Activated gamma-delta T cell treated with Interleukin-2 at 50 U/mL for 16 hours (primary cell): ENCODE measurements at regions not wholly inside any gene's neighbourhood (a gene's known extent, or its start where the extent isn't known, plus 50 kb on each side); places are given as distances from the start of the nearest gene placed in this dataset.

Source experiments
- DNase-seq: peaks from one replicate; pipeline ENCODE4 v3.0.0-alpha.2; 2020

DNA sequence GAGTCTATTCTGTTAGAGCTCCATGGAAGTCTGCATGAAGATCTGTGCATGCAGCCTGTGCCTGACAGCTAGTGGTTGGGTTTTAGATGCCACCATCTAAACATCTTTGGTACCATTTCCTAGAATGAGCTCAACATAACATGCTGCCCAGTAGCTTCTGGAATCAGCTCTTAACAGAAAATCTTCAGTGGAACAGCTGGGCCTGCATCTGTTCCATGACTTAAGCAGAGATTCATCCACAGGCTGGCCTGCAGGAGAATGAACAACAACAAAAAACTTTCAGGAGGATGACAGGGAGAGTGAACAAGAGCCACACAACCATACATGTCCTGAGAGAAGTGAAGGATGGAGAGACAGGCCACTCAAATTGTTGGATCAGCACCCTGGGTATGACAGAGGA lies 316.6 kb downstream of the RDH14 start:
- DNase-seq: no peak

DNA sequence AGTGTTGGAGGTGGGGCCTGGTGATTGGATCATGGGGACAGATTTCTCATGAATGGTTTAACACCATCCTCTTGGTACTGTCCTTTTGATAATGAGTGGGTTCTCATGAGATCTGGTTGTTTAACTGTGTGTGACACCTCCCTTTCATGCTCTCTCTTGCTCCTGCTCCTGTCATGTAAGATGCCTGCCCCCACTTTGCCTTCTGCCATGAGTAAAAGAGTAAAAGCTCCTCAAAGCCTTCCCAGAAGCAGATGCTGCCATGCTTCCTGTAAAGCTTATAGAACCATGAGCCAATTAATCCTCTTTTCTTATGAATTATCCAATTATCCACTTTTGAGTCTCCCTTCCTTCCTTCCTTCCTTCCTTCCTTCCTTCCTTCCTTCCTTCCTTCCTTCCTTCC lies 317.7 kb downstream of the RDH14 start:
- DNase-seq: no peak

DNA sequence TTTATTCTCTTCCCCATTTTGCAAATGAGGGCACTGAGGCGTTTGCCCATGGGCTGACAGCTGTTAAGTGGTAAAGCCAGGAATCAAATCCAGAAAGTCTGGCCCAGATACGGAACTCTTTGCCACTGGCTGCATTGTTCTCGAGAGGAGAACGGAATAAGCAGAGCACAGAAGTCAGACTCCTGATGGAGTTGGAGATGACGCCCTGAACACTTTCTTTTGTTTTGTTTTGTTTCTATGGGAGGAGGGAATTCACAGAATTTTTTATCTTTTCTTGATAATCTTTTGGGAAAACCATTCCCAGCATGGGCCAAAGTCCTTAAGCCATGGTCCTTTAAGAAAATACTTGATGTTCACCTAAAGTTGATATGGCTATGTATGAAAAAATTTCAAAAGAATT lies 322.2 kb downstream of the RDH14 start:
- DNase-seq: no peak

DNA sequence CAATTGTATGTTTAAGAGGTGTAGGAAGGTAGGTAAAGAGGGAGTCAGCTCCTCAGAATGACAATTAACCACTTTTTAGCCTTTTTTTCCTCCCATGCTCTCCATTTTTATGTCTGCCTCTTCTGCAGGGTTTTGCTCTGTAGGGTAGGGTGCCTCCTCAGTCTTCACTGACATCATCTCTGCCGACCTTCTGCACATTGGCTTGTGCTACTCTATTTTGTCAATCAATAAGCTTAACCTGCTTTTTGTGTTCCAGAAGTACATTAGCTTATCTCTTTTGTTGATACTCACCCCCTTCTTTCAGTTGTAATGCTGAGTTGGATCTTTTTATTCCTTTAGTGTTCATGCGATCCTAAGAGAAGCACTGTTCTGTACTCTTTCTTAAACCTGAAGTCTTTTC lies 323.2 kb downstream of the RDH14 start:
- no peak for DNase-seq

DNA sequence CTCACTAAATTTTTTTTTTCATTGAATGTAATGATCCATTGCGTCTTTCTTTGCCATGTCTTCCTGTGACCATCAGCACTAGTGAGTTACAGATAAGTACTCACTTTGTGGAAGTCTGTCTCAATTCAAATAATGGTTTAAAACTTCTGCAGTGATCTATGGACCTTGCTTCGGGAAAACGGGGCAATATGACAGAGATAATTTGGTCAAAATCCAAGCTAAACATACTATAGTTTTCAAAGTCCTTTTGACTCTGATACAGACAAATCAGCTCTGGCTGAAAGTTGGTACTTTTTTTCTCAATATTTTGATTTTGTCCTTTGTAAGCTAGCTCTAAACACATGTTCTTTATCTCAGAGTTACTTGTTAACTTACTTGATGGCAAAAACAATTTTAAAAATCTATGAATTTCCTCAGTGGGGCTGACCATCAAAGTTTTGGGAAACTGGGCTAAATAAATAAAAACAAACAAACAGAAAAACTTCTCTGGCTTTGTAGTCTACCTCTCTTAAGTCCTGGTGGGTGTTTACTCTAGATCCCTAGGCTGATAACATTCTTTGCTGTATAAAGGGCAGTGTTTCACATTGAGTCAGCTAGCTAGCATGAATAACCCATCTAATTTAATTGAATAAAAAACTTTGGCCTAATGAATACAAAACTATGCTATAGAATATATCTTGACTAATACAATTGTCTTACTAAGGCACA lies 327.6 kb downstream of the RDH14 start:
- DNase-seq: no peak

- DNase-seq: no peak
Measured at GRCh38 chr2:18230668-18231067, 329.8 kb downstream of the RDH14 start.

- no peak for DNase-seq
Measured at GRCh38 chr2:18219676-18220075, 340.8 kb downstream of the RDH14 start.

DNA sequence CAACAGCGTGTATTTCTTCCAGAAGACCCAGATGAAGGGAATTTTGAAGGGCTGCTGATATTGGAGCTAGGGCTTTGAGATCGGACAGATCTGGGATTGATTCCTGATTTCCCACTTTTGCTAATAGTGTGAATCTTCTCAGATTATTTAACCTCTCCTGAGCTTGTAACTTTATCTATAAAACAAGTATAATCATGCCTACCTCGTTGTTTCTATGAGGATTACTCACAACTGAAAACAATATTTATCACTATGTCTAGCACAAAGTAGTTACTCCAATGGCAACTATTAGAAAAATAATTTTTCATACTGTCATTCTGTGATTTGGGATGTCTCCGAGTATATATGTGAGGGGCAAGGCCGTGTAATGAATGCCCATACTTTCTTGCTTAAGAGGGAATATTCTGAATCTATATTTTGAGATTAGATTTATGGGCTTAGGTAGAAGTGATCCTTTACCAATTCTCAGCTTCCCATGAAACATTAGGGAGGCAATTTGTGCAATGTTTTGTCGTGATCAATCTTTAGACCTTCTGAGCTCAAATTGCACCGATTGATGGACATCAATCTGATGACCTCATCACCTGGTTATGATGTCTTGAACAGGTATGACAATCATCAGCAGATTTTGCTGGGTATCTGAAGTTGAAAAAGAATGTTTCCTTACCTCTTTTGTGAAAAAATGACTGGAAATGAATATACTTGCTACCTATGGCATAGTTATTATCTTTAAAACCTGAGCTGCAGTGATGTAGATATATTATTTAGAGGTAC lies 339.9 kb downstream of the KCNS3 start:
- DNase-seq: no peak

DNA sequence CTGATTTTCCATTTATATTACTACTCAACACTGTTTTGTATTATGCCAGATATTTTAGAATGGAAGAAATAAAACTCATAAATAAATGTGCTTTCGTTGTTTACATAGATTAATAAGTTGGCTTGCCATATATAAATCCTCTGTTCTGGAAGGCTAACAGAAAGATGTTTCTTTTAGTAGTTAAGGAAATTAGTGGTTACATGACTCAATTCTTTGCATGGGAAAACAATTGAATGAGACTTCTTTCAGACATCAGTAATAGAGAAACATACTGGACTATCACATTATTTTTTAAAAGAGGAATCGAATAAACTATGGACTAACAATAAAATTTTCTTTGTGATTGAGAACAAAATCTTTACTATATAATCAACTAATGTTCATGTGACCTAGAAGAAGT lies 336.5 kb downstream of the KCNS3 start:
- DNase-seq: no peak

- no peak for DNase-seq
Measured at GRCh38 chr2:18213986-18214385, 335.5 kb downstream of the KCNS3 start.

DNA sequence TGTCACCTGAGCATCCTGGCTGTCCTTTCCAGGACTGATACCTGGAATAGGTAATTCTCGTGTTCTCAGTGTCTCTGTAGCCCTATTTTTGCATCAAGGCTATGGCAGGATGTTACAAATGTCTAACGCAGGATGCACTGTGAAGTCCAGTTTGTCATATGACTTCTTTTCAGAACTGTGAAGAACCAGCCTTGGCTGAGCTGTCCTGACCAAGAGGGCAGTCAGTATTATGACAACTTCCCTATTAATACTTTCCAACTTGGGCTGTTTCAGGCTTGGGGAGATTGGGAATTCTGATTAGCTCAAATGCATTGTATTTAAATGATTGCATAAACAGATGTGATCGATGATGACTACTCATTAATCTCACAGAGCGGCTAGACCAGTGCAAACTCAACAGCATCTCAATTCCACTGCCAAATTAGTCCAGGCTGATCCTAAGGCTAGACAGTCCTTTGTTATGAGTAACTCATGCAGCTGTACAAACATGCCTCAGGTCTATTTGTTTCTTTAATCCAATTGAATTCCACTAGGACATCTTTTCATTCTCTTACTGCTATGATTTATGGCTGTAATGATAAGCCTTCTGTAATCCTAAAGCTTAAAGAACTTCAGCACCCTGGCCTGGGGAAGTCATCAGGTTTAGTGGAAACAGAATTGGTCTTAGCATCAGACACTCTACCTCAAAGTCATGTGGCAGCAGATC lies 331.6 kb downstream of the KCNS3 start:
- DNase-seq: no peak

DNA sequence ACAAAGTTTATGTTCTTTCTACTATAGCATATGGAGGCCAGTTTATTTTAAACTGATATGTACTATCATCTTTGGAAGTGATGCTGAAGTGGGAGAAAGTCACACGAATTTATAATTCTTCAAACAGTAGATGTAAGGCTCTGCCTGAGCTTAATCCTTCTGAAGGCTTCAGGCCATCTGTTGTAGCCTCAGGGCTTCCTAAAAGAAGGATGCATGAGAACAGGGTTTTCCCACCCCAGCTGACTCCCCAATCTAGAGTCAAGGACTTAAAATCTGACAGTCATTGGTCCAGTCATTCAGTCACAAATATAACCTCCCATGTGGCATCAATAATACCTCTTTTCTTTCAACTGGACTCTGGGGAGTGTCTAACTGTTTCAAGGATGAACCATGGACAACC lies 330.5 kb downstream of the KCNS3 start:
- DNase-seq: no peak

GRCh38 chr2:18200771-18201170 lies 322.3 kb downstream of the KCNS3 start:
- DNase-seq: no peak

DNA sequence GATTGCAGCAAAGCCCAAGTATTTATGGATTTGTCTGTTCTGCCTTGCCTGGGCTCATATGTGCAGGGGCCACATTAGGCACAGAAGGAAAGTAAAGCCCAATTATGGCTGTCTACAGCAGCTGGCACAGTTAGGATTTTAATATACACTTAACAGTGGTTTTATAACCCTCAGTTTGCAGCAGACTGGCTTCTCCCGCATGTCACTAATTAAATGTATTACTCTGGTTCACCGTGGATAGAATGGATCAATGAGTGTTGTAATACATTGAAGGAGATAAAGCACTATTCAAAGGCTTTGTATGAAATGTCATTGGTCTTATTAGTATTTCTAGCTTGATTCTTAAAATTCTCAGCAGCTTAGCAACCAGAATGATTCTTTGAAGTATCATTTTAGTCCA lies 320.2 kb downstream of the KCNS3 start:
- no peak for DNase-seq

- no peak for DNase-seq
Measured at GRCh38 chr2:18194161-18194560, 315.7 kb downstream of the KCNS3 start.

- DNase-seq: no peak
Measured at GRCh38 chr2:18186816-18187613, 308.5 kb downstream of the KCNS3 start.

DNA sequence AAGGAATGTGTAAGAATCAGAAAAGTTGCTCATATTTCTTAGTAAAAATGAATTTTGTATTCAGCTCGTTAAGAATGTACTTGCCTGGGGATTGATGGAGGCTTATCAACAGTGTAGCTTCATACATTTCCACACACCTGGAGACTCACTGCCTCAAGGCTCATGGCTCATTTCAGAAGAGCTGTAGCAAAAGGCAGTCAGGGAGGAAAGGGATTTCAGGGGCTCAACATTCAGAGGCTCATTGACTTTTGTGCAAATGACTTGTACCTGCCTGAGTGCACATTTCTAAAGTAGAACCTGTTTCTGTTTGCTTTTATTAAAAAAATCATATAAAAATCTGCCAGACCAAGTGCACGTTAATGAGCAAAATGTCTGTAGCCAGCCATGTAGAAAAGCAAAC lies 304.4 kb downstream of the KCNS3 start:
- DNase-seq: no peak

DNA sequence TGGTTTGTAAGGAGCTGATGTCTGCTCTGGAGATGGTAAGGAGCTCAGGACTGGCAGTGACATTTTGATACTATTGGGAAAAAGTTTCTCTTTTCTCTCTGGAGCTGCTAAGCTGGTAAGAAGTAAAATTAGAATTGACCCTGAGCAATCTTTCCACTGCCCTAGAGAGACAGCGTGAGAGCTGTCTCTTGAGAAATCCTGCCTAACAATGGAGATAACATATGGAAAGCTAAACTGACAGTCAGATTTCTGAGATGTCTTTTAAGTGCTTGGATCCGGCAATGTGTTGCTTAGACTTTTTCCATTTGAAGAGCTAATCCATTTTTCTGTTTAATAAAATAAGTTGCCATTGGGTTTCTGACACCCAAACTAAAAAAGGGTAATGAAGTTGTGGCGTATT lies 302.4 kb downstream of the KCNS3 start:
- no peak for DNase-seq

GRCh38 chr2:18180031-18180610 lies 301.7 kb downstream of the KCNS3 start:
- no peak for DNase-seq

DNA sequence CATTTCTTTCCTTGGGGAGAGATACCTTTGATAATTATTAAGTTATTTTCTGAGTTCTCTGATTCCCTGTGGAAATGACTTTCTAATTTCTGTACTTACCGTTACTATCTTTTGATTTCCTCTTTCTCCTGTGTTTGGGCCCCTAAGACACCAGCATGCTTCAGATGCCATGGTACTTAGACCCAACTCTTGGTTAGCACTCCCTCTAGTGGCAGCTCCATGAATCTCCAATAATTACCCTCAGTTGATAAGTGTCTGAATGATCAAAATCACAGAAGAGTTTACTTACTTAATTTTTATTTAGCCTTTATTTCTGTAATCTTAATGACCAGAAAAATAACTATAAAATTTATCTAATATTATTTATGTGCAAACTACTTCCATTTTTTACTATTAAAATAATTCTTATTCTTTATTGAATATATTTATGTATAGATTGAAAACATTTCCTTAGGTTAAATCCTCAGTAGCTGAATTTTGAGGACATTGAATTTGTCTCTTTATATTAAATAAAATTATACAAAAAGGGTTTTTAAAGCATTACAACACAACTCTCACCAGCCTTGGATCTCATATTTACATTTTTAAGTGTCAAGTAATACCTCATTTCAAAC lies 300.4 kb downstream of the KCNS3 start:
- DNase-seq: no peak

GRCh38 chr2:18176679-18177215 lies 298.3 kb downstream of the KCNS3 start:
- no peak for DNase-seq

DNA sequence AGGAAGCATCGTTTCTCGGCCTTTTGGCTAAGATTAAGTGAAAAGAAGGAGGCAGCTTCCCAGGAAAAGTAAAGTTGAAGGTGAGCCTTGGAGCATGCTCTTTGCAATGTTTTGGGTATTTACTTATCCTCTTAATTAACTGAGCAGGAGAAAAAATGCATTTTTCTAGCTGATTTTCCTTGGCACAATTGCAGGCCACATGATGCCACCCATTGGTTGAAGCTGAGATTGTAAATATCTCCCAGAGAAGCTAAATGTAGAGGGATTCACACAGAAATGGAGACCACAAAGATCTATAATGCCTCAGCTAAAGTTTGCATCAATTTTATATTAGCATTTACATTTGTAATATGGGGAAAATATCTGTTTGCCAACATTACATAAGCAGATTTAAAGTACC lies 294.1 kb downstream of the KCNS3 start:
- DNase-seq: no peak
